Ascending aorta (tissue), 2 donors: ENCODE measurements at regions not wholly inside any gene's neighbourhood (a gene's known extent, or its start where the extent isn't known, plus 50 kb on each side); places are given as distances from the start of the nearest gene placed in this dataset.

Experiments used
- DNase-seq, 2 donors: peaks; one replicate each; pipeline ENCODE4 v3.0.0-alpha.2; 2019; ENCODE audit warnings: low spot score in 2 of 2
- H3K27ac ChIP-seq, 2 donors: fragments of 200-600 bp; sonication (generic); one replicate each; pipeline ENCODE4 v1.5.1; 2016 to 2017; ENCODE audit warnings: mild to moderate bottlenecking in 1 of 2
- H3K27me3 ChIP-seq: fragments of 200-600 bp; sonication (generic); one replicate; pipeline ENCODE4 v1.5.1; 2017
- H3K36me3 ChIP-seq, 2 donors: fragments of 200-600 bp; sonication (generic); one replicate each; pipeline ENCODE4 v1.5.1; 2016
- H3K4me1 ChIP-seq, 2 donors: fragments of 200-600 bp; sonication (generic); one replicate each; pipeline ENCODE4 v1.5.1; 2016 to 2017; ENCODE audit warnings: mild to moderate bottlenecking in 1 of 2
- H3K4me3 ChIP-seq, 2 donors: fragments of 200-600 bp; sonication (generic); one replicate each; pipeline ENCODE4 v1.5.1; 2016 to 2017; ENCODE audit warnings: mild to moderate bottlenecking in 1 of 2
- H3K9me3 ChIP-seq, 2 donors: fragments of 200-600 bp; sonication (generic); one replicate each; pipeline ENCODE4 v1.5.1; 2016
- intact Hi-C: fragments of 100-400 bp; cut with DNase I; formaldehyde crosslinking; loops from one replicate; pipeline ENCODE4 v1.15.1; 2023
- TF ChIP-seq, protein P1 (sequence below), 3 experiments: fragments of 200-600 bp in 2 of 3; fragments of 450-650 bp in 1 of 3; sonication (generic) in 2 of 3; IDR thresholded peaks; one replicate each; pipeline ENCODE4 v1.5.1; 2016 to 2019; ENCODE audit warnings: antibody characterized with exemption in 3 of 3, mild to moderate bottlenecking in 1 of 3, moderate library complexity in 1 of 3

DNA sequence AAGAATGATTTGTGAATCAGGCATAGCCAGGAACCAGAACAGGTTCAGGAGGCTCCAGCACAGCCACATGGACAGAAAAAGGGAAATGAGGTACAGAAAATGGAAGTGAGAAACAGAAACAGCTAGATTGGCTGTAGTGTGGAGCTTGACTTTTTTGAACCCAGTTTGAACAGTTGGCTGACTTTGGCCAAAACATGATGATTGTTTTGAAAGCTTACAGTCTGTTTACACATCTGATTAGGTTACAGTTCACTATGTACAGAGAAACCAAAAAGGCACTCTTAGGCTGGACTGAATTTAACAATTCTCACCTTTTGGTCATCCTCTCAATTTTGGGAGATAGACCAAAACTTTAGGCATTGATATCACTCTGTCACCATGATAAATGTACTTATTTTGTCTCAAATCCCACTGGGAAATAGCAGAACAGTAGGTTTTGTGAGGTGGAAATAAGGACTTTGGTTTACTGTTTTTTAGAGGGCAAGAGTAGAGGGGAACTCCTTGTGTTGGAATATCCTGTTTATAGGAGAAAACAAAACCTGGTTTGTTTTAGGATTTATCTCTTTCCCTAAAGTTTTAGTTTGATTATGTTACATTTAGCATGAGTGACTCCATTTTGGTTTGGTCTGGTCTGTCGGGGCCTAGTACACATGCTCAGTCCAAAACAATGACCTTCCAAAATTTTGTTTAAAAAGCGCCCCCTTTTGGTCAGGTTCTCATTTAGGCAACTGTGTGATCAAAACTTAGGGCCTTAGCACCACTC lies 123.1 kb downstream of the OLIG3 start:
- Histone ChIP-seq H3K4me1 (no peaks in the 10 kb centered on the region), H3K27me3 (no peaks in the 10 kb centered on the region), H3K4me3 (no peak overlapping the region), H3K27ac (no peak overlapping the region), H3K36me3 (no peaks in the 10 kb centered on the region), H3K9me3 (no peaks in the 10 kb centered on the region)
- intact Hi-C loops = no loop called here
- no peak for DNase-seq
- TF ChIP-seq, protein P1, sequence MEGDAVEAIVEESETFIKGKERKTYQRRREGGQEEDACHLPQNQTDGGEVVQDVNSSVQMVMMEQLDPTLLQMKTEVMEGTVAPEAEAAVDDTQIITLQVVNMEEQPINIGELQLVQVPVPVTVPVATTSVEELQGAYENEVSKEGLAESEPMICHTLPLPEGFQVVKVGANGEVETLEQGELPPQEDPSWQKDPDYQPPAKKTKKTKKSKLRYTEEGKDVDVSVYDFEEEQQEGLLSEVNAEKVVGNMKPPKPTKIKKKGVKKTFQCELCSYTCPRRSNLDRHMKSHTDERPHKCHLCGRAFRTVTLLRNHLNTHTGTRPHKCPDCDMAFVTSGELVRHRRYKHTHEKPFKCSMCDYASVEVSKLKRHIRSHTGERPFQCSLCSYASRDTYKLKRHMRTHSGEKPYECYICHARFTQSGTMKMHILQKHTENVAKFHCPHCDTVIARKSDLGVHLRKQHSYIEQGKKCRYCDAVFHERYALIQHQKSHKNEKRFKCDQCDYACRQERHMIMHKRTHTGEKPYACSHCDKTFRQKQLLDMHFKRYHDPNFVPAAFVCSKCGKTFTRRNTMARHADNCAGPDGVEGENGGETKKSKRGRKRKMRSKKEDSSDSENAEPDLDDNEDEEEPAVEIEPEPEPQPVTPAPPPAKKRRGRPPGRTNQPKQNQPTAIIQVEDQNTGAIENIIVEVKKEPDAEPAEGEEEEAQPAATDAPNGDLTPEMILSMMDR (IDR thresholded peaks at IDR 0.05) = no peak

DNA sequence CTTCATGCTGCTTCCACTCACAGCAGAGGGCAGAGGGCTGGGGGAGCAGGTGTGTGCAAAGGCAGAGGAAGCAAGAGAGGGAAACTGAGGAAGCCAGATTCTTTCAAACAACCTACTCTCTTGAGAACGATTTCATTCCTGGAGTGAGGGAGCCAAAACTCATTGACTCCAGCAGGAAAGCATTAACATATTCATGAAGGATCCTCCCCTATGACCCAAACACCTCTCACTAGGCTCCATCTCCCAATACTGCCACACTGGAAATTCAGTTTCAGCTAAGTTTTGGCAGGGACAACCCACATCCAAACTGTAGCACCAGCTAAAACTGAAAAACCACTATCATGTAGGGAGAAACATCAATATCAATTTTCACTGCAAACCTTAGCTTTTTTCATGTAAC lies 125.1 kb downstream of the OLIG3 start:
- intact Hi-C loops = no loop called here
- Histone ChIP-seq H3K27ac (no peak overlapping the region), H3K36me3 (no peaks in the 10 kb centered on the region), H3K4me3 (no peak overlapping the region), H3K9me3 (no peaks in the 10 kb centered on the region), H3K27me3 (no peaks in the 10 kb centered on the region), H3K4me1 (no peaks in the 10 kb centered on the region)
- TF ChIP-seq, protein P1 (IDR thresholded peaks at IDR 0.05) = no peak
- DNase-seq = no peak

DNA sequence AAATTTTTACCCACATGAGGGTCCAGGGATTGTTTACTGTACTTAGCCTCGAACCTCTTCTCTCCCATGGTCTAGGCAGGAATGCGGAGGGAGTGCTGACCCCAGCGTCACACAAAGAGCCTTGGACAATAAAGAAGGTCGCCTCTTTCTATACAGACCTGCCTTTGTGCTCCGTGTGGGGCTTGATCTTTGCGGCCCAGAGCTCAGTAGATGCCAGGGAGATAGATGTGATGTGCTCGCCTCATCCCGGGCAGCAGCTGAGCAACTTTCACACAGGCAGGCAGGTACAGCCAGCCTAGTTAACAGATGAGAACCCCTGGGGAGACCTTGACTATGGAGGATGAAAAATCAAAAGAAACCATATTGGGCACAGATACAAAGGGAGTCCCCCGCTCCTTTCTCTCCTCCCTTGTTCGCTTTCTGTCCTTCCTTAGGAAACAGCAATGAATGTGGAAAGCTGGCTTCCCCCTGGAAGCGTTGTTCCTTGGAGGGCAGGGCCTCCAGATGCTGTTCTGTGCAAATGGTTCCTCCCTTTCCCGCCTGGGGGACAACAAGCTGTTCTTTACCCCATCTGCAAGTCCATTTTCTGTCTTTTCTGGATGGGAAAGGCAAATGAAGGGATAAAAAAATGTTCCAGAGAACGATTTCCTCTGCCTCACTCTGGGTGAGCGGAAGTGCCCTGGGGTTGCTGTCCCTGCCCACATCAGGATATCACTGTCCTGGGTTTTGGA lies 128.3 kb downstream of the OLIG3 start:
- intact Hi-C loops = no loop called here
- TF ChIP-seq, protein P1 (IDR thresholded peaks at IDR 0.05) = no peak
- no peak for DNase-seq
- no peak overlapping the region for H3K4me3 ChIP-seq
- no peaks in the 10 kb centered on the region for H3K4me1 ChIP-seq
- no peaks in the 10 kb centered on the region for H3K27me3 ChIP-seq
- no peaks in the 10 kb centered on the region for H3K36me3 ChIP-seq
- no peak overlapping the region for H3K27ac ChIP-seq
- no peaks in the 10 kb centered on the region for H3K9me3 ChIP-seq

DNA sequence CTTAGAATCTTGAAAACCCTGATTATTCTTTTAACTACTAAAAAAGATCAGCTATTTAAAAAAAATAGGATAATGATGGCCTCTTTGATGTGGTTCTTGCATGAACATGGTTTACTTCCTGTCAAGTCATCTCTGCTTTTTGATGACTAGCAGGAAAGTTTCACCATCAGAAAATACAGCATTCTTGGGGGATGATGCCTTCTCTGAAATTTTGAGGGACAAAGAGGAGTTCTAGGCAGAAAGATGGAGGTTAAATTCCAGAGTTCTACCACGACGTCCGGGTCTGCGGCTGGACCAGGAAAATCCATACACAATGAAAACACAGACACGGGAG lies 130.4 kb downstream of the OLIG3 start:
- intact Hi-C loops = no loop called here
- TF ChIP-seq, protein P1 (IDR thresholded peaks at IDR 0.05) = no peak
- no peak for DNase-seq
- no peak overlapping the region for H3K4me3 ChIP-seq
- no peaks in the 10 kb centered on the region for H3K36me3 ChIP-seq
- no peak overlapping the region for H3K27ac ChIP-seq
- H3K9me3 ChIP-seq = no peaks in the 10 kb centered on the region
- no peaks in the 10 kb centered on the region for H3K4me1 ChIP-seq
- no peaks in the 10 kb centered on the region for H3K27me3 ChIP-seq

DNA sequence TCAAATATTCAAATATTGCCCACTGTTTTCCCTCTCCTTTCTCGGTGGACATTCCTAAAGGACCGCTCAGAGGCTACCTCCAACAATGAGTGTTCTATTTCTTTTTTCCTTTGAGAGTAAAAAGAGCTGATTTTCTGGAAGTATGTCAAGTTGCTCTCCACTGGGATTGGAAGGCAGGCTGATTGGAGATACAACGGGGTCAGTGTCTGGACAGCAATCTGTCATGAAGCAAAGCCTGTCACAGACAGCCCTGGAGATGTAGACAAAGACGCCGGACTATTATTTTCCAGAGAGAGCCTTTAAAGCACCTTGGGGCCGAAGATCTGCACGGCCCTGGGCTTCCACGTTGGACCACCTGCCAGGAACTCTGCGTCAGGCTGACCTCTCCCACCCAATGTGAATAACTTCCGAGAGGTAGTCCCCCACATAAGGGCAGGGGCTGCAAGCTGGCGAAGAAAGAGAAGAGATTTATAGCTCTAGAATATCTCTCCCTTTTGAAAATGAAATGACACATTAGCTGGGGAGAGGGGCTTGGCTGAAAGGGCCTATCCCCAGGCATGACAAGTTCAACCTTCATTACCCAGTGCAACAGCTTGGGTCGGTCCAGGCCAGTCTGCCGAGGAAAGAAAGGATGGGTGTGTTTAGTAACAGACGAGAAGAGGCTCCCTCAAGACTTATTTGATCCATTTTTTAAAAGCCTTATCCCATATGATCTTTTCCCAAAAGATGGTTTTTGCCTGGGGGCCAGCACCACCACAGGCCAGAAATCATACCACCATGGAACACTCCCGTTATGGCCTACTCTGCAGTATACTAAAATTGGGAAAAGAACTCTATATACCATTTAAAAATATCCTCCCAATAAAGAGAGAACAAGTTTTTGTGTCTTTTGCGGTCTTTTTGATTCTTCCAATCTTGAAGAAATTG lies 131.1 kb downstream of the OLIG3 start:
- intact Hi-C loops = no loop called here
- DNase-seq = no peak
- TF ChIP-seq, protein P1 (IDR thresholded peaks at IDR 0.05) = no peak
- H3K9me3 ChIP-seq = no peaks in the 10 kb centered on the region
- H3K4me1 ChIP-seq = no peaks in the 10 kb centered on the region
- H3K36me3 ChIP-seq = no peaks in the 10 kb centered on the region
- no peaks in the 10 kb centered on the region for H3K27me3 ChIP-seq
- no peak overlapping the region for H3K27ac ChIP-seq
- no peak overlapping the region for H3K4me3 ChIP-seq
